Stimulated activated CD8-positive, alpha-beta memory T cell treated with anti-CD3 and anti-CD28 coated beads, Interleukin-12 subunit alpha, Interleukin-12 subunit beta, amount 100 ng/mL, for 4 hours (primary cell): ENCODE measurements at regions not wholly inside any gene's neighbourhood (a gene's known extent, or its start where the extent isn't known, plus 50 kb on each side); places are given as distances from the start of the nearest gene placed in this dataset.
"Not testable (repeated sequence)": the region's sequence is repeated elsewhere in the genome, so short reads cannot be mapped to it uniquely, and the experiment has no call there.

Experiments
- DNase-seq: peaks from one replicate; pipeline ENCODE4 v3.0.0-alpha.2; 2020; ENCODE audit warnings: low read depth

GRCh38 chr1:228611707-228612106 is 123.6 kb upstream of the RHOU start:
- not testable (repeated sequence) for DNase-seq

GRCh38 chr1:228622002-228622716 is 113.1 kb upstream of the RHOU start:
- not testable (repeated sequence) for DNase-seq

GRCh38 chr1:228626481-228626880 is 108.8 kb upstream of the RHOU start:
- not testable (repeated sequence) for DNase-seq

- not testable (repeated sequence) for DNase-seq
Observed at GRCh38 chr1:228632858-228633257, 102.4 kb upstream of the RHOU start.

- peak; percentile 42 for DNase-seq
Observed at GRCh38 chr1:228635304-228635703, 100.0 kb upstream of the RHOU start.

GRCh38 chr1:228637529-228637928 is 97.8 kb upstream of the RHOU start:
- DNase-seq: not testable (repeated sequence)

- no peak for DNase-seq
Observed at GRCh38 chr1:228646717-228647522, 88.4 kb upstream of the RHOU start.

- no peak for DNase-seq
Observed at GRCh38 chr1:228647523-228648444, 87.5 kb upstream of the RHOU start.

- no peak for DNase-seq
Observed at GRCh38 chr1:228648647-228649383, 86.5 kb upstream of the RHOU start.

GRCh38 chr1:228650141-228650540 is 85.1 kb upstream of the RHOU start:
- DNase-seq: no peak

- DNase-seq: no peak
Observed at GRCh38 chr1:228650946-228651345, 84.3 kb upstream of the RHOU start.

- DNase-seq: no peak
Observed at GRCh38 chr1:228652116-228652515, 83.2 kb upstream of the RHOU start.

- DNase-seq: not testable (repeated sequence)
Observed at GRCh38 chr1:228653057-228653456, 82.2 kb upstream of the RHOU start.

- no peak for DNase-seq
Observed at GRCh38 chr1:228653748-228654147, 81.5 kb upstream of the RHOU start.

GRCh38 chr1:228655796-228656394 is 79.4 kb upstream of the RHOU start:
- DNase-seq: no peak

GRCh38 chr1:228662007-228662689 is 73.1 kb upstream of the RHOU start:
- not testable (repeated sequence) for DNase-seq

- DNase-seq: peak; percentile 38
Observed at GRCh38 chr1:228664399-228664914, 70.8 kb upstream of the RHOU start.

GRCh38 chr1:228666686-228667623 is 68.3 kb upstream of the RHOU start:
- DNase-seq: no peak
